ENCODE measurements at regions not wholly inside any gene's neighbourhood (a gene's known extent, or its start where the extent isn't known, plus 50 kb on each side); places are given as distances from the start of the nearest gene placed in this dataset.

DNA sequence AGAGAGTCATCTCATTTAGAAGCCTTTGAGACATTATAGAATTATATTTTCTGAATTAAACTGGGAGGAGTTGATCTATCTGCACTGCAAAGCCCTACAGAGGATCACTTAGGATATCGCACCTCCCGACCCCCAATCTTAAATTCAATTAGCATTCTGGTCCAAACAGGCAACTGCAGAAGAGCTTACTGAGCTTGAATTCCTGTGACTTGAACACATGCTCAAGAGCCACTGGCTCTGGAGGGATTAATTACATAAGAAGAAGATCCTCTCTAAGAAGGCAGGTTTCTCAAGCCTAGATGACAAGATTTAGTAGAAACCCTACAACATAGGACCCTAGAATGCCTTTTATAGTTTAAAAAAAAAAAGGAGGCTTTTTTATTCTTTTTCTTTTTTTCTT is 548.9 kb downstream of the ARAP2 start:
- no peak overlapping the region for H3K27ac Mint-ChIP-seq (ENCODE audit: unreplicated experiment)
- no peak for DNase-seq (ENCODE audit: extremely low spot score, unreplicated experiment)
- no peak overlapping the region for H3K4me3 Mint-ChIP-seq (ENCODE audit: unreplicated experiment)
- H3K36me3 Mint-ChIP-seq (ENCODE audit: unreplicated experiment) = no peaks in the 10 kb centered on the region
- H3K9me3 Mint-ChIP-seq (ENCODE audit: unreplicated experiment) = peaks cover 3% of the 10 kb centered on the region
- H3K4me1 Mint-ChIP-seq (ENCODE audit: unreplicated experiment) = no peaks in the 10 kb centered on the region
- TF ChIP-seq, protein P1, sequence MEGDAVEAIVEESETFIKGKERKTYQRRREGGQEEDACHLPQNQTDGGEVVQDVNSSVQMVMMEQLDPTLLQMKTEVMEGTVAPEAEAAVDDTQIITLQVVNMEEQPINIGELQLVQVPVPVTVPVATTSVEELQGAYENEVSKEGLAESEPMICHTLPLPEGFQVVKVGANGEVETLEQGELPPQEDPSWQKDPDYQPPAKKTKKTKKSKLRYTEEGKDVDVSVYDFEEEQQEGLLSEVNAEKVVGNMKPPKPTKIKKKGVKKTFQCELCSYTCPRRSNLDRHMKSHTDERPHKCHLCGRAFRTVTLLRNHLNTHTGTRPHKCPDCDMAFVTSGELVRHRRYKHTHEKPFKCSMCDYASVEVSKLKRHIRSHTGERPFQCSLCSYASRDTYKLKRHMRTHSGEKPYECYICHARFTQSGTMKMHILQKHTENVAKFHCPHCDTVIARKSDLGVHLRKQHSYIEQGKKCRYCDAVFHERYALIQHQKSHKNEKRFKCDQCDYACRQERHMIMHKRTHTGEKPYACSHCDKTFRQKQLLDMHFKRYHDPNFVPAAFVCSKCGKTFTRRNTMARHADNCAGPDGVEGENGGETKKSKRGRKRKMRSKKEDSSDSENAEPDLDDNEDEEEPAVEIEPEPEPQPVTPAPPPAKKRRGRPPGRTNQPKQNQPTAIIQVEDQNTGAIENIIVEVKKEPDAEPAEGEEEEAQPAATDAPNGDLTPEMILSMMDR (IDR thresholded peaks at IDR 0.05) = no peak
- no peaks in the 10 kb centered on the region for H3K27me3 Mint-ChIP-seq (ENCODE audit: unreplicated experiment)

DNA sequence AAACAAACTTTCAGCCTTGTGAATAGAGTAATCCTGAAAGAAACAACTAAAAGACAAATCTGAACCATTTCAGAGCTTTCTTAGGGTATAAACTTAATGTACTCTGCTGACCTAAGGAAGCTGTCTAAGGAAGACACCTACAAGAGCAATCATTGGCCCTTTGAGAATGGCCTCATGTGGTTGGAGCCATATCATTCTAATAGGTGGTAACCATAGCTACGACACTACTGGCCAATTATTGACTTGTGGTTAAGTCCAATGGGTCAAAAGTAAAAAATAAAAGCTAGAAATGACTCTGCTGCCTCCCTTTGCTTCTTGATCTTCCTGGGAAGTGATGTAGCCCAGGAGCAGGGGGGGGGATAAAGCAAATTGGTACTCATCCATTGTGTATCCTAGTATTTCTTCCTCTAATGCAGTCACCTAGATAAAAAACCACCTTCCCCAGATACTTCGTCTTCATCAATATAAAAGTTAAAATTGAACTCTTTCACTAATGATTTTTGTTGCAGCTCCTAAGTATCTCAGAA is 547.0 kb downstream of the ARAP2 start:
- no peak overlapping the region for H3K27ac Mint-ChIP-seq (ENCODE audit: unreplicated experiment)
- H3K36me3 Mint-ChIP-seq (ENCODE audit: unreplicated experiment) = no peaks in the 10 kb centered on the region
- no peak overlapping the region for H3K4me3 Mint-ChIP-seq (ENCODE audit: unreplicated experiment)
- DNase-seq (ENCODE audit: extremely low spot score, unreplicated experiment) = no peak
- no peaks in the 10 kb centered on the region for H3K4me1 Mint-ChIP-seq (ENCODE audit: unreplicated experiment)
- H3K9me3 Mint-ChIP-seq (ENCODE audit: unreplicated experiment) = peaks cover 3% of the 10 kb centered on the region
- H3K27me3 Mint-ChIP-seq (ENCODE audit: unreplicated experiment) = no peaks in the 10 kb centered on the region
- TF ChIP-seq, protein P1 (IDR thresholded peaks at IDR 0.05) = no peak

DNA sequence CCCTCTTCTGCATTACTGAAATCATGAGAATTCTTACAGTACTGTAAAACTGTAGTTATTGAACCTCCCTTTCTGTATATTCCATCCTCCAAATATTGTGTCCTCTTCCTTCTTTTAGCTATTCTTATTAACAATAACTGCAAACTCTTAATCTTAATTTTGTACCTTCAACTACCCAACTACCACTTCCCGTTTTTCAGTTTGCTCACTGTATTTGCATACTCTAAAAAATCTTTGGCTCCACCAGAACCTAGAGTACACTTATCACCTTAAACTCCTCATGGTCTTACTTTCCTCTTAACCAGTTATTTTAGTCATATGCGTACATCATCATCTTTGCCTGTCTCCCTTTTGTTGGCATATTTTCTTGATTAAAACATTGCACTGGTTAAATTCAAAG is 543.7 kb downstream of the ARAP2 start:
- no peaks in the 10 kb centered on the region for H3K4me1 Mint-ChIP-seq (ENCODE audit: unreplicated experiment)
- H3K36me3 Mint-ChIP-seq (ENCODE audit: unreplicated experiment) = no peaks in the 10 kb centered on the region
- H3K27me3 Mint-ChIP-seq (ENCODE audit: unreplicated experiment) = no peaks in the 10 kb centered on the region
- TF ChIP-seq, protein P1 (IDR thresholded peaks at IDR 0.05) = no peak
- DNase-seq (ENCODE audit: extremely low spot score, unreplicated experiment) = no peak
- H3K4me3 Mint-ChIP-seq (ENCODE audit: unreplicated experiment) = no peak overlapping the region
- H3K27ac Mint-ChIP-seq (ENCODE audit: unreplicated experiment) = no peak overlapping the region
- H3K9me3 Mint-ChIP-seq (ENCODE audit: unreplicated experiment) = no peaks in the 10 kb centered on the region

DNA sequence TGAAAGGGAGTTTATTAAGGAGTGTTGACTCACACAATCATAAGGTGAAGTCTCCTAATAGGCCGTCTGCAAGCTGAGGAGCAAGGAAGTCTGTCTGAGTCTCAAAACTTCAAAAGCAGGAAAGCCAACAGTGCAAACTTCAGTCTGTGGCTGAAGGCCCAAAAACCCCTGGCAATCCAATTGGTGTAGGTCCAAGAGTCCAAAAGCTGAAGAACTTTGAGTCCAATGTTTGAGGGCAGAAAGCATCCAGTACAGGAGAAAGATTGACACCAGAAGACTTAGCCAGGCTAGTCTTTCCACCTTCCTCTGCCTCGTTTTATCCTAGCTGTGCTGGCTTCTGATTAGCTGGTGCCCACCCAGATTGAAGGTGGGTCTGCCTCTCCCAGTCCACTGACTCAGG is 535.2 kb downstream of the ARAP2 start:
- Mint-ChIP-seq H3K36me3 (ENCODE audit: unreplicated experiment) (no peaks in the 10 kb centered on the region), H3K4me3 (ENCODE audit: unreplicated experiment) (no peak overlapping the region), H3K27ac (ENCODE audit: unreplicated experiment) (no peak overlapping the region), H3K9me3 (ENCODE audit: unreplicated experiment) (peaks cover 32% of the 10 kb centered on the region), H3K27me3 (ENCODE audit: unreplicated experiment) (no peaks in the 10 kb centered on the region), H3K4me1 (ENCODE audit: unreplicated experiment) (no peaks in the 10 kb centered on the region)
- TF ChIP-seq, protein P1 (IDR thresholded peaks at IDR 0.05) = no peak
- DNase-seq (ENCODE audit: extremely low spot score, unreplicated experiment) = no peak

DNA sequence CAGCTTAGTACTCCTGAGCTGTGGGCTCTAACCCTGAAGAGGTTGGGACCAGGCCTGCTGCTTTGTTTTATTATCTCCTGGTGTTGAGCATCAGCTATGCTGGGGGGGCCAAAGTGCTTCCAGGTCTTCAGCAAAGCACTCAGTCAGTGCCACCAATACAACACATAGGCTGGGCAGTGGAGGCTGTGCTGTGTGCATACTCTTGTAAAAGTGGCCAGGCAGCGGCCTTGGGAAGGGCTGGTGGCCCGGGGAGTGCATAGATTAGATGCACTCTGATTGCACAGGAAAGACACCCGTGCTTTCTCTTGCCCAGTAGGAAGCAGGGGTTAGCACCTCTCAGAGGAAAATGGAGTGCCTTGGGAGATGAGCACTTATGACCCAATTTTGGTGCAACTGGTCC is 534.0 kb downstream of the ARAP2 start:
- no peaks in the 10 kb centered on the region for H3K4me1 Mint-ChIP-seq (ENCODE audit: unreplicated experiment)
- H3K9me3 Mint-ChIP-seq (ENCODE audit: unreplicated experiment) = peaks cover 38% of the 10 kb centered on the region

More for the DNA sequence above, 534.0 kb downstream of the ARAP2 start:
- Mint-ChIP-seq H3K36me3 (ENCODE audit: unreplicated experiment) (no peaks in the 10 kb centered on the region), H3K27ac (ENCODE audit: unreplicated experiment) (no peak overlapping the region), H3K4me3 (ENCODE audit: unreplicated experiment) (no peak overlapping the region), H3K27me3 (ENCODE audit: unreplicated experiment) (no peaks in the 10 kb centered on the region)
- no peak for DNase-seq (ENCODE audit: extremely low spot score, unreplicated experiment)
- TF ChIP-seq, protein P1 (IDR thresholded peaks at IDR 0.05) = no peak
